ENCODE measurements at regions not wholly inside any gene's neighbourhood (a gene's known extent, or its start where the extent isn't known, plus 50 kb on each side); places are given as distances from the start of the nearest gene placed in this dataset.
"Not testable (repeated sequence)": the region's sequence is repeated elsewhere in the genome, so short reads cannot be mapped to it uniquely, and the experiment has no call there.

- Histone ChIP-seq H3K79me2 (ENCODE audit: low read depth) (no peaks in the 10 kb centered on the region), H3K9me2 (ENCODE audit: insufficient read depth) (no peaks in the 10 kb centered on the region), H3K36me3 (ENCODE audit: low read depth) (no peaks in the 10 kb centered on the region), H3F3A (ENCODE audit: insufficient read depth, low read depth) (no peaks in the 10 kb centered on the region), H3K9me3 (ENCODE audit: insufficient read depth, low read depth) (peaks cover 10% of the 10 kb centered on the region; the same call in 1 of the 2 replicates), H3K4me1 (replicated peaks; ENCODE audit: insufficient read depth) (no peaks in the 10 kb centered on the region), H3K27me3 (ENCODE audit: insufficient read depth, low read depth) (no peaks in the 10 kb centered on the region), H3K4me3 (no peak overlapping the region), H4K20me1 (ENCODE audit: insufficient read depth) (no peaks in the 10 kb centered on the region), H3K27ac (no peak overlapping the region), H3K4me2 (no peak overlapping the region), H2AFZ (no peak overlapping the region)
- POLR2A ChIA-PET (ENCODE audit: unreplicated experiment), result no interaction called here
- CTCF ChIA-PET, result no interaction called here
- DNase-seq, result no peak
- TF ChIP-seq CTCF (conservative IDR thresholded peaks at IDR 0.05) (no peak), EZH2 (IDR thresholded peaks at IDR 0.05; ENCODE audit: low read depth) (no peak)
- intact Hi-C loops (cut with micrococcal nuclease; ENCODE audit: unreplicated experiment), result no loop called here
- no TSS peak for BruUV-seq (replicated peaks)
These were observed 197.5 kb upstream of the PTBP2 start for GRCh38 chr1:96524100-96524499.

GRCh38 chr1:96525657-96526557, 195.7 kb upstream of the PTBP2 start:
- Histone ChIP-seq H4K20me1 (ENCODE audit: insufficient read depth) (no peaks in the 10 kb centered on the region), H3F3A (ENCODE audit: insufficient read depth, low read depth) (no peaks in the 10 kb centered on the region), H3K27ac (no peak overlapping the region), H3K4me2 (no peak overlapping the region), H3K9me3 (ENCODE audit: insufficient read depth, low read depth) (peaks cover 10% of the 10 kb centered on the region), H3K4me1 (replicated peaks; ENCODE audit: insufficient read depth) (no peaks in the 10 kb centered on the region), H2AFZ (no peak overlapping the region), H3K9me2 (ENCODE audit: insufficient read depth) (no peaks in the 10 kb centered on the region), H3K36me3 (ENCODE audit: low read depth) (no peaks in the 10 kb centered on the region), H3K4me3 (no peak overlapping the region), H3K27me3 (ENCODE audit: insufficient read depth, low read depth) (no peaks in the 10 kb centered on the region), H3K79me2 (ENCODE audit: low read depth) (no peaks in the 10 kb centered on the region)
- intact Hi-C loops (cut with micrococcal nuclease; ENCODE audit: unreplicated experiment), result no loop called here
- no peak for TF ChIP-seq EZH2 (IDR thresholded peaks at IDR 0.05; ENCODE audit: low read depth)
- TF ChIP-seq CTCF (conservative IDR thresholded peaks at IDR 0.05), result no peak
- BruUV-seq (replicated peaks), result no TSS peak
- ChIA-PET POLR2A (ENCODE audit: unreplicated experiment) (no interaction called here), CTCF (no interaction called here)
- no peak for DNase-seq

GRCh38 chr1:96528672-96529071, 192.9 kb upstream of the PTBP2 start:
- H3K9me2 ChIP-seq (ENCODE audit: insufficient read depth); H3K36me3 ChIP-seq (ENCODE audit: low read depth); H2AFZ ChIP-seq; BruUV-seq (replicated peaks); H3K27ac ChIP-seq; H3K4me1 ChIP-seq (replicated peaks; ENCODE audit: insufficient read depth); H3F3A ChIP-seq (ENCODE audit: insufficient read depth, low read depth); H3K4me3 ChIP-seq; H3K27me3 ChIP-seq (ENCODE audit: insufficient read depth, low read depth); DNase-seq; H3K79me2 ChIP-seq (ENCODE audit: low read depth); intact Hi-C loops (cut with micrococcal nuclease; ENCODE audit: unreplicated experiment); H3K4me2 ChIP-seq; POLR2A ChIA-PET (ENCODE audit: unreplicated experiment); CTCF ChIA-PET; H4K20me1 ChIP-seq (ENCODE audit: insufficient read depth): not testable (repeated sequence)
- peaks cover 10% of the 10 kb centered on the region; the same call in 1 of the 2 replicates for H3K9me3 ChIP-seq (ENCODE audit: insufficient read depth, low read depth)

Measured in PC-9 (cell line).